OCI-M2 (cell line): ENCODE measurements at regions not wholly inside any gene's neighbourhood (a gene's known extent, or its start where the extent isn't known, plus 50 kb on each side); places are given as distances from the start of the nearest gene placed in this dataset.

ENCODE experiments used
- DNase-seq: peaks from one replicate; lab custom pipeline; 2025; ENCODE audit not compliant: unreplicated experiment; lab: John Stamatoyannopoulos, UW

- no peak for DNase-seq
These were observed 376.2 kb downstream of the ZNF521 start for GRCh38 chr18:24975496-24976372.

GRCh38 chr18:24976502-24976901 is 375.5 kb downstream of the ZNF521 start:
- DNase-seq = no peak

- DNase-seq = no peak
These were observed 372.7 kb downstream of the ZNF521 start for GRCh38 chr18:24979235-24979634.

GRCh38 chr18:24982831-24983230 is 369.1 kb downstream of the ZNF521 start:
- DNase-seq = no peak

- DNase-seq = no peak
These were observed 368.3 kb downstream of the ZNF521 start for GRCh38 chr18:24983566-24984139.

GRCh38 chr18:24985586-24985985 is 366.4 kb downstream of the ZNF521 start:
- no peak for DNase-seq

- DNase-seq = no peak
These were observed 365.2 kb downstream of the ZNF521 start for GRCh38 chr18:24986666-24987302.

- DNase-seq = no peak
These were observed 364.4 kb downstream of the ZNF521 start for GRCh38 chr18:24987303-24988252.

GRCh38 chr18:24988253-24988840 is 363.6 kb downstream of the ZNF521 start:
- DNase-seq = no peak

GRCh38 chr18:24989760-24990593 is 362.0 kb downstream of the ZNF521 start:
- no peak for DNase-seq

- no peak for DNase-seq
These were observed 361.3 kb downstream of the ZNF521 start for GRCh38 chr18:24990671-24991134.

GRCh38 chr18:24991141-24992060 is 360.6 kb downstream of the ZNF521 start:
- DNase-seq = no peak

- DNase-seq = no peak
These were observed 359.5 kb downstream of the ZNF521 start for GRCh38 chr18:24992491-24992890.

GRCh38 chr18:24993628-24994027 is 358.3 kb downstream of the ZNF521 start:
- no peak for DNase-seq

- DNase-seq = no peak
These were observed 356.9 kb downstream of the ZNF521 start for GRCh38 chr18:24995056-24995455.

GRCh38 chr18:24995755-24996154 is 356.2 kb downstream of the ZNF521 start:
- DNase-seq = no peak

- DNase-seq = no peak
These were observed 352.2 kb downstream of the ZNF521 start for GRCh38 chr18:24999650-25000267.

- DNase-seq = no peak
These were observed 350.2 kb downstream of the ZNF521 start for GRCh38 chr18:25001803-25002202.
